ENCODE measurements at regions not wholly inside any gene's neighbourhood (a gene's known extent, or its start where the extent isn't known, plus 50 kb on each side); places are given as distances from the start of the nearest gene placed in this dataset.
"Not testable (repeated sequence)": the region's sequence is repeated elsewhere in the genome, so short reads cannot be mapped to it uniquely, and the experiment has no call there.

DNA sequence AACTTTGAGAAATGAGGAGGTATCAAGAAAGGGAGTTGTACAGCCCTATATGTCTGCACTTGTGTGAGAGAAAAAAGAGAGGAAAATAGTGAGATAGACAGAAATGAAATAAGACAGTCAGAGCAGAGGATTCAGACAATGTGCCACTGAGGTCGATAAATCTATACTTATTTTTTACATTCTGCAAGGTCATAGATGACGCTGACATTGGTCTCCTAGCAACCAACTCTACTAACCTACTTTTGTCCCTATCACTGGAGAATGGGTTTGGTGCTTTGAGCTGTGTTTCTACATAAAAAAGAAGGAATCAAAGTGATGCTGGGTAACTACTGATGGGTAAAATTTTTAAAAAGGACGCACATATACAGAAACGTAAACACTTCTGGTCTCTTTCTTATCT lies 573.3 kb upstream of the RORB start:
- TF ChIP-seq, protein P1, sequence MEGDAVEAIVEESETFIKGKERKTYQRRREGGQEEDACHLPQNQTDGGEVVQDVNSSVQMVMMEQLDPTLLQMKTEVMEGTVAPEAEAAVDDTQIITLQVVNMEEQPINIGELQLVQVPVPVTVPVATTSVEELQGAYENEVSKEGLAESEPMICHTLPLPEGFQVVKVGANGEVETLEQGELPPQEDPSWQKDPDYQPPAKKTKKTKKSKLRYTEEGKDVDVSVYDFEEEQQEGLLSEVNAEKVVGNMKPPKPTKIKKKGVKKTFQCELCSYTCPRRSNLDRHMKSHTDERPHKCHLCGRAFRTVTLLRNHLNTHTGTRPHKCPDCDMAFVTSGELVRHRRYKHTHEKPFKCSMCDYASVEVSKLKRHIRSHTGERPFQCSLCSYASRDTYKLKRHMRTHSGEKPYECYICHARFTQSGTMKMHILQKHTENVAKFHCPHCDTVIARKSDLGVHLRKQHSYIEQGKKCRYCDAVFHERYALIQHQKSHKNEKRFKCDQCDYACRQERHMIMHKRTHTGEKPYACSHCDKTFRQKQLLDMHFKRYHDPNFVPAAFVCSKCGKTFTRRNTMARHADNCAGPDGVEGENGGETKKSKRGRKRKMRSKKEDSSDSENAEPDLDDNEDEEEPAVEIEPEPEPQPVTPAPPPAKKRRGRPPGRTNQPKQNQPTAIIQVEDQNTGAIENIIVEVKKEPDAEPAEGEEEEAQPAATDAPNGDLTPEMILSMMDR (IDR thresholded peaks at IDR 0.05) = no peak
- ATAC-seq (no peak), DNase-seq (no peak)
- Histone ChIP-seq H3K4me3 (ENCODE audit: low read length) (no peak overlapping the region), H3K27me3 (ENCODE audit: control insufficient read depth, insufficient read depth, low read length) (no peaks in the 10 kb centered on the region), H3K4me1 (ENCODE audit: control insufficient read depth, insufficient read depth, low read length) (no peaks in the 10 kb centered on the region), H3K9me3 (ENCODE audit: control insufficient read depth, insufficient read depth, low read length) (no peaks in the 10 kb centered on the region), H3K27ac (ENCODE audit: low read length) (no peak overlapping the region), H3K36me3 (ENCODE audit: control insufficient read depth, insufficient read depth, low read length) (no peaks in the 10 kb centered on the region)
- Mint-ChIP-seq H3K27me3 (ENCODE audit: low read depth in 2 of 2) (peaks cover 0 to 2% of the 10 kb centered on the region in 2 donors), H3K9me3 (no peaks in the 10 kb centered on the region), H3K27ac (no peak overlapping the region), H3K4me3 (no peak overlapping the region), H3K4me1 (no peaks in the 10 kb centered on the region), H3K36me3 (no peaks in the 10 kb centered on the region)
- WGBS (ENCODE audit: insufficient coverage) = no CpG with 5 or more reads among the region's 4 CpGs
- intact Hi-C loops (cut with micrococcal nuclease) = no loop called here

DNA sequence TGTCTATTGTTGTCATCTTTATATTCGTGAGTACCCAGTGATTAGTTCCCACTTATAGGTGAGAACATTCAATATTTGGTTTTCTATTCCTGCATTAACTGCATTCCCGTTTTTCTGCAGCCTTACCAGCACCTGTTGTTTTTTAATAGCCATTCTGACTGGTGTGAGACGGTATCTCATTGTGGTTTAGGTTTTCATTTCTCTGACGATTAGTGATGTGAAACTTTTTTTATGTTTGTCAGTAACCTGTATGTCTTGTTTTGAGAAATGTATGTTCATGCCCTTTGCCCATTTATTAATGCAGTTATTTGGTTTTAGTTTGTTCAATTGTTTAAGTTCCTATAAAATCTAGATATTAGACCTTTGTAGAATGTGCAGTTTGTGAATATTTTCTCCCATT lies 546.0 kb upstream of the RORB start:
- H3K36me3 ChIP-seq (ENCODE audit: control insufficient read depth, insufficient read depth, low read length) = no peaks in the 10 kb centered on the region
- Mint-ChIP-seq H3K36me3 (no peaks in the 10 kb centered on the region), H3K27ac (no peak overlapping the region), H3K4me1 (no peaks in the 10 kb centered on the region), H3K27me3 (ENCODE audit: low read depth in 2 of 2) (peaks cover 0 to 2% of the 10 kb centered on the region in 2 donors), H3K9me3 (peaks cover 0 to 4% of the 10 kb centered on the region in 2 donors), H3K4me3 (no peak overlapping the region)
- H3K9me3 ChIP-seq (ENCODE audit: control insufficient read depth, insufficient read depth, low read length) = no peaks in the 10 kb centered on the region
- WGBS (ENCODE audit: insufficient coverage) = 77% methylated on average over 4 of the region's 4 CpGs
- no peaks in the 10 kb centered on the region for H3K4me1 ChIP-seq (ENCODE audit: control insufficient read depth, insufficient read depth, low read length)
- no peak overlapping the region for H3K27ac ChIP-seq (ENCODE audit: low read length)
- intact Hi-C loops (cut with micrococcal nuclease) = no loop called here
- TF ChIP-seq, protein P1 (IDR thresholded peaks at IDR 0.05) = no peak
- H3K4me3 ChIP-seq (ENCODE audit: low read length) = no peak overlapping the region
- DNase-seq (no peak), ATAC-seq (no peak)
- no peaks in the 10 kb centered on the region for H3K27me3 ChIP-seq (ENCODE audit: control insufficient read depth, insufficient read depth, low read length)

DNA sequence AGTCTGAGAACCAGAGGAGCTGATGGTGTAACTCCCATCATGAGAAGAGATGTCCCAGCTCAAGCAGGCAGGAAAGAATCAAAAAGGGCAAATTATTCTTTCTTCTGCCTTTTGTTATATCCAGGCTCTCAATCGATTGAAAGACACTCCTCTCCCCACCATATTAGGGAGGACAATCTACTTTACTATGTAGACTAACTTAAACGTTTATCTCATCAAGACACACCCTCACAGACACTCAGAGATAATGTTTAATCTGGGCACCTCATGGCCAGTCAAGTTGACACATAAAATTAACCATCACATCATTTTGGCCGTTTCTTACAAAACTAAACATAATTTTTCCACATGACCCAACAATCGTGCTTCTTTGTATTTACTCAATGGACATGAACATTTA lies 534.3 kb upstream of the RORB start:
- H3K36me3 ChIP-seq (ENCODE audit: control insufficient read depth, insufficient read depth, low read length) = no peaks in the 10 kb centered on the region
- no peaks in the 10 kb centered on the region for H3K4me1 Mint-ChIP-seq
- 74% methylated on average over 3 of the region's 4 CpGs for WGBS (ENCODE audit: insufficient coverage)
- no peak overlapping the region for H3K4me3 ChIP-seq (ENCODE audit: low read length)
- H3K9me3 ChIP-seq (ENCODE audit: control insufficient read depth, insufficient read depth, low read length) = no peaks in the 10 kb centered on the region
- H3K27me3 Mint-ChIP-seq (ENCODE audit: low read depth in 2 of 2) = no peaks in the 10 kb centered on the region
- no peaks in the 10 kb centered on the region for H3K36me3 Mint-ChIP-seq
- intact Hi-C loops (cut with micrococcal nuclease) = no loop called here
- H3K4me3 Mint-ChIP-seq = no peak overlapping the region
- no peaks in the 10 kb centered on the region for H3K4me1 ChIP-seq (ENCODE audit: control insufficient read depth, insufficient read depth, low read length)
- peaks cover 0 to 5% of the 10 kb centered on the region in 2 donors for H3K9me3 Mint-ChIP-seq
- ATAC-seq (no peak), DNase-seq (no peak)
- H3K27me3 ChIP-seq (ENCODE audit: control insufficient read depth, insufficient read depth, low read length) = no peaks in the 10 kb centered on the region
- H3K27ac ChIP-seq (ENCODE audit: low read length) = no peak overlapping the region
- no peak overlapping the region for H3K27ac Mint-ChIP-seq
- TF ChIP-seq, protein P1 (IDR thresholded peaks at IDR 0.05) = no peak

- no peaks in the 10 kb centered on the region for H3K4me1 ChIP-seq (ENCODE audit: control insufficient read depth, insufficient read depth, low read length)
- Mint-ChIP-seq H3K36me3 (peaks cover 7% of the 10 kb centered on the region), H3K9me3 (peaks cover 4 to 6% of the 10 kb centered on the region in 2 donors), H3K4me3 (no peak overlapping the region), H3K4me1 (no peaks in the 10 kb centered on the region), H3K27me3 (ENCODE audit: low read depth in 2 of 2) (no peaks in the 10 kb centered on the region), H3K27ac (no peak overlapping the region)
- ATAC-seq (no peak), DNase-seq (no peak)
- peaks cover 4% of the 10 kb centered on the region for H3K9me3 ChIP-seq (ENCODE audit: control insufficient read depth, insufficient read depth, low read length)
- H3K4me3 ChIP-seq (ENCODE audit: low read length) = no peak overlapping the region
- H3K27me3 ChIP-seq (ENCODE audit: control insufficient read depth, insufficient read depth, low read length) = no peaks in the 10 kb centered on the region
- intact Hi-C loops (cut with micrococcal nuclease) = no loop called here
- TF ChIP-seq, protein P1 (IDR thresholded peaks at IDR 0.05) = no peak
- no peaks in the 10 kb centered on the region for H3K36me3 ChIP-seq (ENCODE audit: control insufficient read depth, insufficient read depth, low read length)
- WGBS (ENCODE audit: insufficient coverage) = 96% methylated on average over 1 of the region's 1 CpG
- H3K27ac ChIP-seq (ENCODE audit: low read length) = no peak overlapping the region
These were observed 527.2 kb upstream of the RORB start for GRCh38 chr9:73969936-73970335.

- H3K4me1 ChIP-seq (ENCODE audit: control insufficient read depth, insufficient read depth, low read length); ATAC-seq; H3K9me3 ChIP-seq (ENCODE audit: control insufficient read depth, insufficient read depth, low read length); H3K27ac ChIP-seq (ENCODE audit: low read length); H3K4me3 ChIP-seq (ENCODE audit: low read length); H3K9me3 Mint-ChIP-seq; H3K36me3 Mint-ChIP-seq; DNase-seq; H3K4me3 Mint-ChIP-seq; intact Hi-C loops (cut with micrococcal nuclease); H3K27me3 Mint-ChIP-seq (ENCODE audit: low read depth in 2 of 2); H3K36me3 ChIP-seq (ENCODE audit: control insufficient read depth, insufficient read depth, low read length); H3K27me3 ChIP-seq (ENCODE audit: control insufficient read depth, insufficient read depth, low read length); H3K27ac Mint-ChIP-seq; H3K4me1 Mint-ChIP-seq: not testable (repeated sequence)
- whole genome bisulfite sequencing (ENCODE audit: insufficient coverage) = 85% methylated on average over 3 of the region's 3 CpGs
These were observed 520.7 kb upstream of the RORB start for GRCh38 chr9:73976424-73976823.

All from natural killer cell (primary cell).